ENCODE measurements at regions not wholly inside any gene's neighbourhood (a gene's known extent, or its start where the extent isn't known, plus 50 kb on each side); places are given as distances from the start of the nearest gene placed in this dataset.
A peak's percentile ranks its signal among the peaks of the same experiment; 100 is the strongest.

DNA sequence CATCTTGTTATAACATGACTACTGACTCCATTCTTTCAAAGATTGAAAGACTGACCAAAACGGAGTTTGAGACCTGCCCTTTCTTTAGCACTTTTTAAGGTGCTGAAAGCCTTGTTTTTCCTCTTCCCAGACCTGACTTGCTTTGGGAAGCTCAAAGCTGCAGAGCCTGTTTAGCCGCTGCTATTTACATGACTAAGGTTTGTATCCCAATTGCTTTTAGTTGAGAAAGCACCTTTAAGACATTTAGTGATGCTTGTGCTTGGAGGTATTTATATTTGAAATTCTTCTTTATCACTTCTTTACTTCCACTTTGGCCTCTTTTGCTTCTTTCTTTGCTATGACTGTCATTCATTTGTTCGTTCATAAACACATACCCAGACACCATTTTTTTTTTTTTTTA is 182.6 kb upstream of the ELL2 start:
- Histone ChIP-seq H3K4me3 (ENCODE audit: low read length) (no peak overlapping the region), H3K4me1 (ENCODE audit: control insufficient read depth, insufficient read depth, low read length) (peaks cover 4% of the 10 kb centered on the region), H3K36me3 (ENCODE audit: control insufficient read depth, insufficient read depth, low read length) (no peaks in the 10 kb centered on the region), H3K27me3 (ENCODE audit: control insufficient read depth, insufficient read depth, low read length, poor library complexity, severe bottlenecking) (no peaks in the 10 kb centered on the region), H3K9me3 (ENCODE audit: control insufficient read depth, low read length) (no peaks in the 10 kb centered on the region), H3K9ac (ENCODE audit: extremely low read depth, low read length, poor library complexity, severe bottlenecking) (no peak overlapping the region), H3K27ac (ENCODE audit: low read depth, low read length) (no peak overlapping the region)
- WGBS, 2 experiments (ENCODE audit: insufficient coverage in 1 of 2, insufficient read length in 1 of 2), result 72 to 86% methylated on average over 2 to 3 of the region's 3 CpGs
- Mint-ChIP-seq H3K4me3 (no peak overlapping the region), H3K36me3 (ENCODE audit: low read depth) (no peaks in the 10 kb centered on the region), H3K27ac (no peak overlapping the region), H3K27me3 (ENCODE audit: insufficient read depth) (no peaks in the 10 kb centered on the region), H3K4me1 (peaks cover 8% of the 10 kb centered on the region), H3K9me3 (no peaks in the 10 kb centered on the region)
- TF ChIP-seq, protein P1, sequence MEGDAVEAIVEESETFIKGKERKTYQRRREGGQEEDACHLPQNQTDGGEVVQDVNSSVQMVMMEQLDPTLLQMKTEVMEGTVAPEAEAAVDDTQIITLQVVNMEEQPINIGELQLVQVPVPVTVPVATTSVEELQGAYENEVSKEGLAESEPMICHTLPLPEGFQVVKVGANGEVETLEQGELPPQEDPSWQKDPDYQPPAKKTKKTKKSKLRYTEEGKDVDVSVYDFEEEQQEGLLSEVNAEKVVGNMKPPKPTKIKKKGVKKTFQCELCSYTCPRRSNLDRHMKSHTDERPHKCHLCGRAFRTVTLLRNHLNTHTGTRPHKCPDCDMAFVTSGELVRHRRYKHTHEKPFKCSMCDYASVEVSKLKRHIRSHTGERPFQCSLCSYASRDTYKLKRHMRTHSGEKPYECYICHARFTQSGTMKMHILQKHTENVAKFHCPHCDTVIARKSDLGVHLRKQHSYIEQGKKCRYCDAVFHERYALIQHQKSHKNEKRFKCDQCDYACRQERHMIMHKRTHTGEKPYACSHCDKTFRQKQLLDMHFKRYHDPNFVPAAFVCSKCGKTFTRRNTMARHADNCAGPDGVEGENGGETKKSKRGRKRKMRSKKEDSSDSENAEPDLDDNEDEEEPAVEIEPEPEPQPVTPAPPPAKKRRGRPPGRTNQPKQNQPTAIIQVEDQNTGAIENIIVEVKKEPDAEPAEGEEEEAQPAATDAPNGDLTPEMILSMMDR (conservative IDR thresholded peaks at IDR 0.05), result no peak
- DNase-seq, result peak; percentile 78

DNA sequence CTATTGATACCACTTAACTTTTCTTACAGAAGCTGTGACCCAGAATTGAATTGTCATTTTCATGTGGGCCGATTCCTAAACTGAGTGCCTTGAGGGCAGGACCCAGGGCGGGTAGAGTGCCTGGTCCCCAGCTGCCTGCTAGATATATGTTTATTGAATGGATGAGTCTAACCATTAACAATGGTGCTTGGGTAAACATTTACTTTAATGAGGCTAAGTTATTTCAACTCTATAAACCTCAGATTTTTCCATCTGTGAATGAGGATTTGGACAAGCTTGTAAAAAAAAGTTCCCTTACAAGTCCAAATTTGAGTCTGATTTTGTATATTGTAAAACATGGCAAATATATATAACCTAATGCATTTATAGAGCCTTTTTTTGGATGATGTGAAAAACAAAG is 181.8 kb upstream of the ELL2 start:
- Mint-ChIP-seq H3K9me3 (no peaks in the 10 kb centered on the region), H3K27ac (no peak overlapping the region), H3K27me3 (ENCODE audit: insufficient read depth) (no peaks in the 10 kb centered on the region), H3K4me1 (peaks cover 4% of the 10 kb centered on the region), H3K4me3 (no peak overlapping the region), H3K36me3 (ENCODE audit: low read depth) (no peaks in the 10 kb centered on the region)
- DNase-seq, result no peak
- 88% methylated on average over 2 of the region's 2 CpGs; no CpG with 5 or more reads in 1 of the 2 experiments for WGBS, 2 experiments (ENCODE audit: insufficient coverage in 1 of 2, insufficient read length in 1 of 2)
- H3K27me3 ChIP-seq (ENCODE audit: control insufficient read depth, insufficient read depth, low read length, poor library complexity, severe bottlenecking), result no peaks in the 10 kb centered on the region
- H3K9ac ChIP-seq (ENCODE audit: extremely low read depth, low read length, poor library complexity, severe bottlenecking), result no peak overlapping the region
- no peaks in the 10 kb centered on the region for H3K4me1 ChIP-seq (ENCODE audit: control insufficient read depth, insufficient read depth, low read length)
- H3K9me3 ChIP-seq (ENCODE audit: control insufficient read depth, low read length), result no peaks in the 10 kb centered on the region
- no peak overlapping the region for H3K4me3 ChIP-seq (ENCODE audit: low read length)
- no peaks in the 10 kb centered on the region for H3K36me3 ChIP-seq (ENCODE audit: control insufficient read depth, insufficient read depth, low read length)
- TF ChIP-seq, protein P1 (conservative IDR thresholded peaks at IDR 0.05), result no peak
- no peak overlapping the region for H3K27ac ChIP-seq (ENCODE audit: low read depth, low read length)

DNA sequence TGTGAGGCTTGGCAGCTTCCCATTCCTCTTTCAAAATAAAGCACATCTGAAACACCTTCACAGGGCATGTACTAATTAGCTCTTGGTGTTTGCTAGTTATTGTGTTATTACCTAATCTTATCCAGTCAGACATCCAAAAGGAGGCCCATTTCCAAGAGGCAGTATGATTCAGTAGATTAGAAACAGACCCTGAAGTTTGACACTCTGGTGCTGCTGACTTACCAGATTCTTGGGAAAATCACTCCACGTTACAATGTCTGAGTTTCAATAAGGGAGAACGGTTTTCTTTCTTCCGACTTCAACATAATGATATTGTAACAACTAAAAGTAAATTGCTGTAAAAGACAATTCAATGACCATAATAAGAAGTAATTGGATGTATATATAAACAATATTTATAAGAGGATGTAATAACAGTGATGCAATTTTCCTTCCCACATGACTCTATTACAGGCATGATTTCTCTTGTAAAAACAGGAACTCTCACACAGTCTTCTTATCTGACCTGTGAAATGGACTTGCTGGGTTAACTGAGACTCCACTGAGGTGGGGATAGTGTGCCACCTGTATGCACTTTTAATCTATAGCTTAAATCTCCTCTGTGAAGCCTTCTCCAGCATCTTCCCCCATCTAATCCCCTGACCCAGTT is 181.3 kb upstream of the ELL2 start:
- WGBS, 2 experiments (ENCODE audit: insufficient coverage in 1 of 2, insufficient read length in 1 of 2), result 97% methylated on average over 3 of the region's 3 CpGs; no CpG with 5 or more reads in 1 of the 2 experiments

More for the DNA sequence above, 181.3 kb upstream of the ELL2 start:
- H3K27me3 Mint-ChIP-seq (ENCODE audit: insufficient read depth), result no peaks in the 10 kb centered on the region
- Histone ChIP-seq H3K9me3 (ENCODE audit: control insufficient read depth, low read length) (no peaks in the 10 kb centered on the region), H3K27me3 (ENCODE audit: control insufficient read depth, insufficient read depth, low read length, poor library complexity, severe bottlenecking) (no peaks in the 10 kb centered on the region), H3K27ac (ENCODE audit: low read depth, low read length) (no peak overlapping the region), H3K36me3 (ENCODE audit: control insufficient read depth, insufficient read depth, low read length) (no peaks in the 10 kb centered on the region), H3K9ac (ENCODE audit: extremely low read depth, low read length, poor library complexity, severe bottlenecking) (no peak overlapping the region), H3K4me3 (ENCODE audit: low read length) (no peak overlapping the region), H3K4me1 (ENCODE audit: control insufficient read depth, insufficient read depth, low read length) (no peaks in the 10 kb centered on the region)
- TF ChIP-seq, protein P1 (conservative IDR thresholded peaks at IDR 0.05), result no peak
- no peaks in the 10 kb centered on the region for H3K36me3 Mint-ChIP-seq (ENCODE audit: low read depth)
- no peak for DNase-seq
- H3K4me1 Mint-ChIP-seq, result peaks cover 4% of the 10 kb centered on the region
- H3K9me3 Mint-ChIP-seq, result no peaks in the 10 kb centered on the region
- no peak overlapping the region for H3K27ac Mint-ChIP-seq
- H3K4me3 Mint-ChIP-seq, result no peak overlapping the region
